Hippocampal formation (tissue), 2 donors: ENCODE measurements at regions not wholly inside any gene's neighbourhood (a gene's known extent, or its start where the extent isn't known, plus 50 kb on each side); places are given as distances from the start of the nearest gene placed in this dataset.

ENCODE experiments used
- DNase-seq, 2 donors: peaks; one replicate each; lab custom pipeline; 2025; lab: John Stamatoyannopoulos, UW

DNA sequence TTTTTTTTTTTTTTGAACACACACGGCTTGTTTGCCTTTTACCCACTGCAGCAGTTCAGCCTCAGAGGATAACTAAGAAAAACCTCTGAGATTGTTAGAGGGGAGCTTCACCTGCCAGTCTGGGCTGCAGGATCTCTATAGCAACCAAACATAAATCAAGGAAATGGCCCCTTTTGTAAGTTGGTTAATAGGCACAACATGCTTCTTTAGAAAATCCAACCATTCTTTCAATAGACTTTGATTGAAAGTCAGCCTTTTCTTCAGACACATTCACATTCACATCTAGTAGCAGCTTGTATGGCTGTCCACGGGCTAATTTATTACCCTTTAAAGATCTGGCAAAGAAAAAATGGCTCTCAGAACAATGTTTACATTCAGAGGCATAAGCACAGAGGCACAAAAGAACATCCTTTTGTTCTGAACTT, 136.6 kb upstream of the RARB start:
- no peak for DNase-seq

DNA sequence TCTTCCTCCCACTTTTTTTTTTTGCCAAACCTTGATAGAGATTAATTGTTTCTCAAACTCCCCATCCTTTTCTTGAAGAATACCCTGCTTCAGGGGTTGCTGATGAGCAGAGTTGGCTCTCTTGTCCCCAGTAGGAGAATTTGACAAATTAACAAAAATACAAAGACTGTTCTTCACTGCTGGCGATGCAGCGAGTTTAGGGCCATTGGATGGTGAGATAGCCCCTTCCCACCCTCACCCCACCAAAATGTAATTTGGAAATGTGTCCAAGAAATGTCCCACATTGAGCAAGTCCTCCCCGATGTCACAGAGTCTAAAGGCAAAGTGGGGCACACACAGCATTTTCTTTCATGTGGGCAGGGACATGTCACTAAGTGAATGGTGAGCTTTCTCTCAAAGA, 136.0 kb upstream of the RARB start:
- no peak for DNase-seq

DNA sequence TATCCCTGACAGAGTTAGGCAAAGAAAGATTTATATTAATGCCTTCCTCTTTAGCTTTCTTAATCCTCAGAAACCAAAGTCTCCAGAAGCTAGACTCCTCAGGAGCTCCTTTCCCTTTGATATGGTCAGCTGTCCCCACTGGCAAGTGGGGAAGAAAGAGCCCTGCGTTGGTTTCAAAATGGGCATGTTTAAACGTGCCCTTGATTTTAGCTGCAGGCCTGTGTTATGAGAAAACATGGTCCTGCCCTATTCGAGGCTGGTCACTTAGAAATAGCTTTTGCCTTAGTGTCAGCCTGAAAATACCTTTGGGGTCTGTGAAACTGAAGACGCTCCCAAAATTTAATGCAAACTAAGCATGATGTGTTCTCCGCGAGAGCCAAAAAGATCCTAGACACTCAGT, 135.5 kb upstream of the RARB start:
- no peak for DNase-seq

DNA sequence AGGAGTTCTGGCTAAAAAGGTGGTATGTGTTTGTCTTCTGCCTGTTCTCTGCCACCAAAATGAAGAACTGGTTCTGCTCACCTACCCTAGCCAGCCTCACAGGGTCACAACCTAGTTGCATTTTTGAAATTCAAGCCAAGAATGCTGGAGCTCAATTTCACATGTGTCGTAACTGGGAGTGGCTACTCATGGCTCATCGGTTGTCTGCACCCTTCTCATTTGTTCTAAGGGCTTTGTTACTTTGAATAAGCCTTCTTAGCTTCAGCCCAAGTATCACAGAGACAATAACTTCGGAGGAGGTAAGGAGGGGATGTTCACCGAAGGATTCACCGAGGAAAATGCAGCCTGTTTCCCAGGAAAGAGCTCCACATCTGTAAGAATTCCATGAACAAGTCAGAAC, 134.3 kb upstream of the RARB start:
- DNase-seq: no peak

- no peak for DNase-seq
These were observed 133.8 kb upstream of the RARB start for GRCh38 chr3:25294169-25294805.

GRCh38 chr3:25297667-25298585, 130.1 kb upstream of the RARB start:
- no peak for DNase-seq

DNA sequence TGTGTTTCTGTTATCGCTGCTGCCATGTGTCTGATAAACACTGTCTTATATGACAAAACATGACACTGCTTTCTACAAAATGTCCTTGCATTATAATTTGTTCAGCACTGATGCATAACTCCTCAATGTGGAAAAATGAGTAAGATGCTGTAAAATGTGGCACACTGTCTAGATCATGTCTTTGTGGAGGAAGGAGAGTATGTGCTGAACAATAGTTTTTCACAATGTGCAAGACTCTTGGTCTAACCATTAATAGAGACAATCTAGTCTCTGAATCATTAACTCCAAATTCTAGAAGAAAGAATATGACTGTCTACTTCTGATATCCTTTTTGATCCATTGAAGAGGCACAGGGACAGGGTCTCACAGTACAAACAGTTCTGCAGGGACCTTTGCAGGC, 127.9 kb upstream of the RARB start:
- DNase-seq: no peak

- DNase-seq: no peak
These were observed 123.1 kb upstream of the RARB start for GRCh38 chr3:25304916-25305315.

- DNase-seq: no peak
These were observed 122.0 kb upstream of the RARB start for GRCh38 chr3:25306066-25306465.

- no peak for DNase-seq
These were observed 121.4 kb upstream of the RARB start for GRCh38 chr3:25306705-25307104.

DNA sequence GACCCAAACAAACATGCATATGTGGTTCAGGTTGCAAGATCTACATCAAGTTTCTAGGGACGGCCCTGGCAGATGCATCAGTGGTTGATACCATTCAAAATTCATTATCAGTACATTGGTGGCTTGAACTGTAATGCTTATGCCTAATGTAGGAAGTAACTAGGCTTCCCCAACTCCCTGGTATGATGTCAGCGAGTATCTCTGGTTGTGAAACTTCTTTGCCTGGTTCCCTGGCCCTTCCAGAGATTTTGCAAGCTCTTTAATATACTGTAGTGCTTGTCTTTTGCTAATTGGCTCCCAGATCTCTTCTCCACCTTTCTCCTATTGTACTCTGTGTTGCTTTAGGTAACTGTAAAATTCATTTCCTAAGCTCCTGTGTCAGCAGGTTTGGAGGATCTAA, 114.8 kb upstream of the RARB start:
- no peak for DNase-seq

- DNase-seq: no peak
These were observed 103.0 kb upstream of the RARB start for GRCh38 chr3:25324954-25325655.

DNA sequence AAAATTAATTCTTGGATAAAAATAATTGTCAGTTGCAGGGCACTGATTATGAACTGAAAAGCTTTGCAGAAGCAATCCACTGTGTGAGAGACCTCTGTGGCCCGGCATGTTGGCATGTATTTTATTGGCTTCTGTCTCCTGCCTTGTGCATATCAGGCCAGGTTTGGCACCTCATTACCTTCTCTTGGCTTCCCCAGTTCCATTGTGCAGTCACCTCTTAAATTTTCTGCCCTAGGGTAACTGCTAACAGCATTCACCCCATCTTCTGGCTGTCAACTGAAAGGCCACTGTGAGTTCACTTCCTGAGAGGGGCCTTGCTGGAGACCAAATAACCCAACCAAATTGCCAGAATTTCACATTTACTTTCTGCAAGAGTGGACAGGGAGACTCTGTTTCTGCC, 92.7 kb upstream of the RARB start:
- no peak for DNase-seq

- no peak for DNase-seq
These were observed 89.8 kb upstream of the RARB start for GRCh38 chr3:25338158-25338725.

GRCh38 chr3:25339225-25339624, 88.8 kb upstream of the RARB start:
- DNase-seq: no peak

GRCh38 chr3:25344670-25345069, 83.4 kb upstream of the RARB start:
- DNase-seq: no peak

GRCh38 chr3:25349095-25349494, 79.0 kb upstream of the RARB start:
- no peak for DNase-seq

GRCh38 chr3:25349828-25350724, 78.0 kb upstream of the RARB start:
- DNase-seq: no peak

DNA sequence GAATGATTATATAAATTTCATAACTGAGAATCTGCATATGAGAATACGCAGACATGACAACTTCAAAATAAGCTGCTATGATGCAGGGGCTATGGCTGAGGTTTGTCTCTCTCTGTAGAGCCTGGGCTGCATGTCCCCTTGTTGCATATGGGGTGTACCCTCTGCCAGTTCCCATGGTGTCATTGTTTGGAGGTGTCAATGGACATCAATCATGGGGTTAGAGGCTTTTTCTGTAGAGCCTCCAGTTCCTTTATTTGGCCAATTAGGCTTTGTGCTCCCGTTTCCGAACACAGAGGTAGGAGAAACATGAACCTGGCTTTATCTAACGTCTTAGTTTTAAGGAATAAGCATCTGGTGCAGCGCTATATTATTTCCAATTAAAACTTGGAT, 77.3 kb upstream of the RARB start:
- DNase-seq: no peak

DNA sequence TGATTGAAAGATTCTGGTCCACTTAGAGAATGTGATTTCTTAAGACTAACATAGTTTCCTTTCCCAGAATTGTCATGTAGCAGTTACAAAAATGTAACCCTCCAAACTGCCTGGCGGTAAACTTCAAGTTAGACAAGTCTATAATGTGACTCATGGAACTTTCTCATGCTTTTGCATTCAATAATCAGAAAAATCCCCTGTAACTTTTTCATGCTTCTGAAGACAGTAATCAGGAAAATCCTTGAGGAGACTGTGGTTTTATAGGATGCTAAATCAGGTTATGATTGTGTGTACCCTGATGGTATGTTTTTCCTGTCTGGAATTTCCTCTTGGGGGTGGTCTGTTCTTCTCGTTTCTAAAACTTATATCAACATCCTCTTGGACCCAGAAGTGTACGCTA, 74.0 kb upstream of the RARB start:
- no peak for DNase-seq
